Anterior cingulate cortex (tissue), 58 donors: ENCODE measurements at regions not wholly inside any gene's neighbourhood (a gene's known extent, or its start where the extent isn't known, plus 50 kb on each side); places are given as distances from the start of the nearest gene placed in this dataset.
"Not testable (repeated sequence)": the region's sequence is repeated elsewhere in the genome, so short reads cannot be mapped to it uniquely, and the experiment has no call there.

Experiments
- DNase-seq, 58 donors: peaks; one replicate each; lab custom pipeline; 2025; lab: John Stamatoyannopoulos, UW

- DNase-seq: no peak
Observed at GRCh38 chr7:25578991-25579777, 350.9 kb upstream of the NPVF start.

GRCh38 chr7:25579778-25580075 lies 351.4 kb upstream of the NPVF start:
- no peak for DNase-seq

GRCh38 chr7:25580141-25580540 lies 351.9 kb upstream of the NPVF start:
- no peak for DNase-seq

- no peak for DNase-seq
Observed at GRCh38 chr7:25583621-25584020, 355.3 kb upstream of the NPVF start.

- DNase-seq: no peak
Observed at GRCh38 chr7:25584112-25584938, 356.0 kb upstream of the NPVF start.

- DNase-seq: peak in 1 of 58 donors; percentile 19
Observed at GRCh38 chr7:25586513-25586912, 358.2 kb upstream of the NPVF start.

- DNase-seq: no peak
Observed at GRCh38 chr7:25594122-25594521, 365.8 kb upstream of the NPVF start.

- no peak for DNase-seq
Observed at GRCh38 chr7:25594728-25595127, 366.4 kb upstream of the NPVF start.

GRCh38 chr7:25595996-25596395 lies 367.7 kb upstream of the NPVF start:
- DNase-seq: no peak

- no peak for DNase-seq
Observed at GRCh38 chr7:25596443-25596842, 368.2 kb upstream of the NPVF start.

GRCh38 chr7:25597946-25598345 lies 369.7 kb upstream of the NPVF start:
- DNase-seq: no peak

GRCh38 chr7:25598765-25599164 lies 370.5 kb upstream of the NPVF start:
- no peak for DNase-seq

- no peak for DNase-seq
Observed at GRCh38 chr7:25600262-25600920, 372.1 kb upstream of the NPVF start.

- DNase-seq: not testable (repeated sequence)
Observed at GRCh38 chr7:25602730-25603426, 374.6 kb upstream of the NPVF start.

GRCh38 chr7:25603427-25603740 lies 375.1 kb upstream of the NPVF start:
- DNase-seq: not testable (repeated sequence)

GRCh38 chr7:25611196-25611595 lies 382.9 kb upstream of the NPVF start:
- no peak for DNase-seq

- DNase-seq: no peak
Observed at GRCh38 chr7:25613912-25614311, 385.6 kb upstream of the NPVF start.

- DNase-seq: no peak
Observed at GRCh38 chr7:25614415-25614814, 386.1 kb upstream of the NPVF start.

GRCh38 chr7:25615003-25615402 lies 386.7 kb upstream of the NPVF start:
- peak in 2 of 58 donors; percentile 2 to 26 for DNase-seq

- no peak for DNase-seq
Observed at GRCh38 chr7:25615593-25615992, 387.3 kb upstream of the NPVF start.

GRCh38 chr7:25617214-25617613 lies 388.9 kb upstream of the NPVF start:
- no peak for DNase-seq
